Stimulated activated CD8-positive, alpha-beta memory T cell treated with anti-CD3 and anti-CD28 coated beads, Interleukin-4, amount 100 ng/mL, for 24 hours (primary cell): ENCODE measurements at regions not wholly inside any gene's neighbourhood (a gene's known extent, or its start where the extent isn't known, plus 50 kb on each side); places are given as distances from the start of the nearest gene placed in this dataset.
"Not testable (repeated sequence)": the region's sequence is repeated elsewhere in the genome, so short reads cannot be mapped to it uniquely, and the experiment has no call there.

ENCODE experiments used
- DNase-seq: peaks from one replicate; pipeline ENCODE4 v3.0.0-alpha.2; 2020; ENCODE audit warnings: low read depth

GRCh38 chr19:28363254-28363653 is 849.7 kb downstream of the UQCRFS1 start:
- DNase-seq = no peak

DNA sequence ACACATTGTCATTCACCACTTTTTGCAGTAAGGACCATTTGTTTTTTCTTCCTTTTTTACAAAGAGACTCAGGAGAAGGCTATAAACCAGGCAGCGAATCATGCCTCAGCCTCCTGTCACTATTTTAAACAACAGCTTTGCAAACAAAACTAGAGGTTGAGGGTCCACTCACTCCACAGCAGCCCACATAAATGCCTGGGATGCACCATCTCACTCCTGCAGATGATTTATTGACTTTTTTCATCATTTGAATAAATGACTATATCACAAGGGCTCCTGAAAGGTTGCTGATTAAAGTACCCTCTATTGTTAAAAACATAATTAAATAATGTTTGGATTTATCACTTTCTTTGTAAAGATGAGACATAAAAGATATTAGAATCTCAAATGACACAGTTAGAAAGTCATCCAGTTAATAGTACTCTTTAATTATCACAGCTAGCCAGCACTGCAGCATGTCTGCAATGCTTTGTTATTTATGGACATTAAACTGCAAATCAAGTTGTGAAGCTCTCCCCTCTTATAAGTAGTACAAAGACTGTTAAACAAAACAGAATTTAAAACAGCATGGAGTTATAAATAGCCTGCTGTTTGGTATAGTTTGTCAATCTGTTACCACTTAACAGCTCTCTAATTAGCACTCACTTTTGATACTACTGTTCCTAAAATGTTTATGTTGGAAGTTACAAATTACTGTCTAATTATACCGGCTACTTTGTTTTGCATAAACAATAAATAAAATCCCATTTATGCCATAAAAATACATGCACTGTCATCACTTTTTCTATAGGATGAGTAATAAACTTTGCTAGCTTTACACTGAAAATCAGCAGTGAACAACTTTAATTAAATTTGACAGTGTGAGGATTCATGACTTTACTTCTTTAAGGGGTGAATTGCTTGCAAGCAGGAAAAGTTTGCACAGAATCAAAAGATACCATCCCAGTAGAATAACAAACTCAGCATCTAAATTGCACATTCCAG is 853.2 kb downstream of the UQCRFS1 start:
- no peak for DNase-seq

- no peak for DNase-seq
Measured at GRCh38 chr19:28358633-28359032, 854.3 kb downstream of the UQCRFS1 start.

DNA sequence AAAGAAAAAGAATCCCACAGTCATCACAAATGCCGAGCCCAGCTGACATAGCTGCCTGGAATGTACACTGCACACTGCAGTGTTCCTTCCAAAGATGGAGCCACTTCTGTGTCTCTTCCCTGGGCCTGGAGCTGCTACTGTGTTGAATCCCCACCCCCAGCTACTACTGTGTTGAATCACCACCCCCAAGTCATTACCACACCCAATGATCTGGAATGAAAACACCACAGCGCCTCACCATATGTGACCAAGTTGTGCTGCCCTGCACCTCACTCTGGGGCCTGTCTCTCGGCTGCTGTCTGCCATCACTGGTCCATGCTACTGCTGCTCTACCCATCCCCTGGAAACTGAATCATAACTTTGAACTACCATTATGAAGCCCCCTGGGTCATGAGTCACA is 861.2 kb downstream of the UQCRFS1 start:
- no peak for DNase-seq

GRCh38 chr19:28351321-28351720 is 861.6 kb downstream of the UQCRFS1 start:
- DNase-seq = not testable (repeated sequence)

DNA sequence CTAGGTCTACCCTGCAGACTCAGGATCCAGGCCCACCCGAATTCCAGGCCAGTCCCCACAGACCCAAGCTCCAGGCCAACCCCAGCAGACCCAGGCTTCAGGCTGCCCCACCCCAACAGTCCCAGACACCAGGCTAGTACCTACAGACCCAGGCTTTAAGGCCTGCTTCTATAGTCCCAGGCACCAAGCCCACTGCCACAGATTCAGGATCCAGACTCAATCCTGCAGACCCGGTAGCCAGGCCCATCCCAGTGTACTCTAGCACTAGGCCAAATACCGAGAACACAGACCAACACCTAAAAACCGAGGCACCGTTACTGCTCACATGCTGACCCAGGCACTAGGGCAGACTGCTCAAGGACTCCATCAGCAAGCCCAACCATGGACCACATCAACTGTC is 862.3 kb downstream of the UQCRFS1 start:
- DNase-seq = no peak

- no peak for DNase-seq
Measured at GRCh38 chr19:28350037-28350436, 862.9 kb downstream of the UQCRFS1 start.

- DNase-seq = no peak
Measured at GRCh38 chr19:28349604-28350003, 863.3 kb downstream of the UQCRFS1 start.

DNA sequence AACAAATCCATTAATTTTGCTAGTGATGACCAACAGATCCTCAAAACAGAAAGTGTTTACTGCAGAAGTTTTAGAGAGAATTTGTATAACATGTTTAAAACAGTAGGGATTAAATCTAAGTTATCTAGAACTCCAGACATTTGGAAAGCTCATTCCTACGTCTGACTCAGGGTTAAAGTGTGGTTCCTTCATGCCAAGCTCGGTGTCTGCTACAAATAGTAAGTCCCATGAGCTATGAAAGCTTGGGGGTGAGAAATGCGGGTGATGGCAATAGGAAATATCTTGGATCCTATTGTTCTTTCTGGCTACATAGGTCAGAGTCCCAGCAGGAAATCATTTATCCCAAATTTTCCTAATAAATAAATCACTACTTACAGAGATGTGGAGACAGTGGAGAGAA is 867.1 kb downstream of the UQCRFS1 start:
- no peak for DNase-seq

GRCh38 chr19:28341810-28342350 is 871.1 kb downstream of the UQCRFS1 start:
- DNase-seq = no peak

- no peak for DNase-seq
Measured at GRCh38 chr19:28334419-28334818, 878.5 kb downstream of the UQCRFS1 start.

DNA sequence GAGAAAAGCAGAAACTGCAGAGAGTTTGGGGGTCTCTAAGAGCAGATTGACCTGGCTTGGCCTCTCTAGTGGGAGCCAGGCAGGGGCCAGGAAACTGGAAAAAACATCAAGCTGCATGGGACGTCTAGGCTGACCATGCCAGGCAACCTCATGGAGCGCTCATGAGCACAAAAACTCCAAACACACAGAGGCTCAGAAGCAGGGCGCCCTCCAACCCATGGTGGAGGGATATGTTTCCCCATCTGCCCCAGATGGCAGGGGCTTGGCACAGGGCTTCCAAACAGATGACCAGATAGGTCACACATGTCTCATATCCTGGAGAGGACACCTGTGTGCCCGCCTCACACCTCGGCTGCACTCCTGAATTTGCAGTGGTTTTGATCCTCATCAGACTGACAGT is 879.0 kb downstream of the UQCRFS1 start:
- DNase-seq = no peak

GRCh38 chr19:28332886-28333285 is 880.1 kb downstream of the UQCRFS1 start:
- DNase-seq = no peak

GRCh38 chr19:28332351-28332750 is 880.6 kb downstream of the UQCRFS1 start:
- no peak for DNase-seq

DNA sequence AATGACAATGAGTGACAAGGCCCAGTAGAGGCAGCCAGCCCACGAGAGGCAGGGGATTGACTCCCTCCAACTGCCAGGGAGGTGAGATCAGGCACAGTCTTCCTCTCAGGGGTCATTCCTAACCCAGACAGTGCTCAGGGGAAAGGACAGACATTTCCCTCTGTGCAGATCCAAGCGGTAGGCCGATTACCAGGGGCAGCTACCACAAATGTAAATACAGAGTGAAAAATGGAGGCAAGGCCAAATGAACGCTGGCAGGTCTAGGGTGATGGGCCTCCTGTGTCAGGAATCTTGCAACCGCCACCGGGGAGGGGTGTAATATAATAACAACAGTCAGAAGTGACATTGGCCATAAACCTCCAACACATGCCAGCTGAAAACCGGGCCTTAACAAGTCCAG is 881.4 kb downstream of the UQCRFS1 start:
- DNase-seq = no peak

- DNase-seq = no peak
Measured at GRCh38 chr19:28330831-28331230, 882.1 kb downstream of the UQCRFS1 start.

GRCh38 chr19:28329429-28329828 is 883.5 kb downstream of the UQCRFS1 start:
- DNase-seq = no peak

DNA sequence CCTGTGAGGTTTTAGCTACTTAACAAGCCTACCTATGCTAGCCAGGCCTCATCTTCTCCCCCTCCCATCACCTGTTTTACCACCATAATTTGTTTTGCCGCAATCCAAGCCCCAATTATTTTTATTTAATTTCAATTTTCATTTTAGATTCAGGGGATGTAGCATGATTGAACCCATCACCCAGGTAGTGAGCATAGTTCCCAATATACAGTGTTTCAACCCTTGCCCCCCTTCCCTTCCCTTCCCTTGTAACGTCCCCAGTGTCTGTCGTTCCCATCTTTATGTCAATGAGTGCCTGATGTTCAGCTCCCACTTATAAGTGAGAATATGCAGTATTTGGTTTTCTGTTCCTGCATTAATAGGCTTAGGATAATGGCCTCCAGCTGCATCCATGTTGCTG is 885.0 kb downstream of the UQCRFS1 start:
- no peak for DNase-seq

DNA sequence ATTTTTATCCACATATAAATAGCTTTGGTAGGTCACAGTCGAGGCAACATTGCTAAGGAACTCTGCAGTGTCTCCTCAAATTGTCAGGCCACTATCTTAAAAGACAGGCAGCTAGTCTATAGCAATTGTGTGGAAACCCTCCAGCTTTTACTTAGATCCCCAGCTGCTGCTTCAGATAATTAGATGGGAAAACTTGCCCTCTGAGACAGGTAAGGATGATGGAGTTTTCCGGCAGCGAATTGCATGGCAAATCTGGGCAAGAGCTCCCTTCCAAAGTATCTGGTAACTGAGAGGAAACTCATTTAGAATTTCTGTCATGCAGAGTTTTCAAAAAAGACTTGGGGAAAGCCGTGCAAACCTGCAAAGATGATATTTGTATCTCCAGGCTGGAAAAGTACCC is 886.2 kb downstream of the UQCRFS1 start:
- DNase-seq = no peak

- no peak for DNase-seq
Measured at GRCh38 chr19:28324275-28325060, 888.5 kb downstream of the UQCRFS1 start.

- DNase-seq = no peak
Measured at GRCh38 chr19:28322945-28323344, 890.0 kb downstream of the UQCRFS1 start.

GRCh38 chr19:28322491-28322890 is 890.5 kb downstream of the UQCRFS1 start:
- DNase-seq = no peak

DNA sequence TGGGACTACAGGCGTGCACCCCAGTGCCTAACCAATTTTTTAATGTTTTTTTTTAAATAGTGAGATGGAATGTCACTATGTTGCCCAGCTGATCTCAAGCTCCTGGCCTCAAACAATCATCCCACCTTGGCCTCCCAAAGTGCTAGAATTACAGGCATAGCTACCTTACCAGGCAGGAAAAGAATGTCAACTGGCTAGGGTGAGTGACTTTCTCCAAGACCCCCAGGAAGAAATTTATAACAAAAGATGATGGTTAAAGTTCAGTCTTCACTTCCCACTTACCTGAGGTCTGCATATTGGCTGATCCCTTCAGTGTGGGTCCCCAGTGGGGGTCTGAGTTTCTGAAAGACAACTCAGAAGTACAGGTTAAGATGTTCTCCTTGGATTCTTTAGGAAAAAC is 893.0 kb downstream of the UQCRFS1 start:
- DNase-seq = no peak
